Activated naive CD4-positive, alpha-beta T cell treated with anti-CD3 and anti-CD28 coated beads, Interleukin-2, amount 50 U/mL, for 24 hours (primary cell): ENCODE measurements at regions not wholly inside any gene's neighbourhood (a gene's known extent, or its start where the extent isn't known, plus 50 kb on each side); places are given as distances from the start of the nearest gene placed in this dataset.
A peak's percentile ranks its signal among the peaks of the same experiment; 100 is the strongest.
"Not testable (repeated sequence)": the region's sequence is repeated elsewhere in the genome, so short reads cannot be mapped to it uniquely, and the experiment has no call there.

Experiments used
- H3K27ac Mint-ChIP-seq: one replicate; pipeline ENCODE4 v1.8.0; 2021; ENCODE audit warnings: mild to moderate bottlenecking, mixed read lengths
- H3K27me3 Mint-ChIP-seq: one replicate; pipeline ENCODE4 v1.8.0; 2021; ENCODE audit warnings: mixed read lengths
- H3K36me3 Mint-ChIP-seq: one replicate; pipeline ENCODE4 v1.8.0; 2021; ENCODE audit warnings: mixed read lengths
- H3K4me1 Mint-ChIP-seq: one replicate; pipeline ENCODE4 v1.8.0; 2021; ENCODE audit warnings: mixed read lengths
- H3K4me3 Mint-ChIP-seq: one replicate; pipeline ENCODE4 v1.8.0; 2021; ENCODE audit warnings: mild to moderate bottlenecking, mixed read lengths
- H3K9me3 Mint-ChIP-seq: one replicate; pipeline ENCODE4 v1.8.0; 2021; ENCODE audit warnings: mixed read lengths

DNA sequence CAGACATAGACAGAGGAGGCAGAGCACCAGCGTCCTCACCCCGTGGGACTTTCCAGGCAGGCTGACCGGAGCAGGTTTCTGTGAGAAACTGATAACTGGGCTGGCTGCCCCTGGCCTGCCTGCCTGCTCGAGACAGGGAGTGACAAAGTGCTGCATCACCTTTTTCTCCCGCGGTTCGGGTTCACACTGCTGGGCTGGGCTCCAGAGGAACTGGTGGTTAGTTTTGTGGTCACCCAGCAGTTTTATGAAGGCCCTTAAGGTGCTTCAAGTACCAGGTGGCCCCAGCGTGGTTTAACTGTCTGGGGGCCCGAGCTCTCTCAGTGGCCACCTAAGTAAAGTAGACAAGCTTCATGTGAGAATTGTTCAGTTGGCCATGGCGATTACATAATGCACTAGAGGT is 1073.6 kb downstream of the BCL11B start:
- no peaks in the 10 kb centered on the region for H3K27me3 Mint-ChIP-seq
- peaks cover 98% of the 10 kb centered on the region for H3K4me1 Mint-ChIP-seq
- H3K9me3 Mint-ChIP-seq, result peaks cover 11% of the 10 kb centered on the region
- peak overlapping the region; percentile 4 for H3K4me3 Mint-ChIP-seq
- H3K36me3 Mint-ChIP-seq, result peaks cover 3% of the 10 kb centered on the region
- H3K27ac Mint-ChIP-seq, result peak overlapping the region; percentile 36

DNA sequence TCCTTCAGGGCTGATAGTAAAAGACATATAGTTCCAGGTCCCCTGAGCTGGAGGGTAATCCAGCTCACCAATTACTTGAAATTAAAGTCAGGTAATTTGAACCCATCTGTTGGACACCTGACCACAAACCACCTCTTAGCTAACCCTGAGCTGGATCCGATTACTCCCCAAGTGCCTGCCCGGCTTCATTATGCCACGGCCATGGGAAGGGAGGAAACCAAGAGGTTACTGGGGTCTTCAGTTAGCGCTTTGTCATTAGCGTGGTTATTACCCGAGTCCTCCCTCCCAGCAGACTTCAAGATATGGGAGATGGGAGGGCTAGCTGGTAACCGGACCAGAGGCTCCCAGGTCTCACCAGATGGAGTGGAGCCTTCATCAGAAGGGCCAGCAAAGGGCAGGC is 1071.4 kb downstream of the BCL11B start:
- H3K4me3 Mint-ChIP-seq, result peak overlapping the region; percentile 67
- H3K4me1 Mint-ChIP-seq, result peaks cover 98% of the 10 kb centered on the region
- peak overlapping the region; percentile 93 for H3K27ac Mint-ChIP-seq
- peaks cover 5% of the 10 kb centered on the region for H3K9me3 Mint-ChIP-seq
- no peaks in the 10 kb centered on the region for H3K27me3 Mint-ChIP-seq
- peaks cover 5% of the 10 kb centered on the region for H3K36me3 Mint-ChIP-seq

DNA sequence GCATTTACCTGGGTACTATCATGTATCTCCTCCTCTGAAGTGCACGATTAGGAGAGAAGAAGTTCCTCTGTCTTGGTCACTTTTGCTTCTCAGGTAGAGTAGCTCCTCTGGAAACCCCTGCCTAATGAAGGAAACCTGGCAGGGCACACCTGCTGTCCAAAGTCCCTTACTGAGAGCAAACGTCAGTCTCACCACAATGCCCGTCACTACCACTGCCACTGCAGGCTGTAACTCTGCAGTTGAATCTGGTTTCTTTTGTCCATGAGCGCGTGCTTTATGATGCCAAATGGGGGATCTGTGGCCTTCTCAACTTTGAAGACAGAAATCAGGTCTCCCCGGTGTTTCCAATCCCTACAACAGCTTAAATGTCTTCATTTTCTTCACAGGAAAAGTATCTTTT is 1068.6 kb downstream of the BCL11B start:
- H3K27ac Mint-ChIP-seq, result peak overlapping the region; percentile 85
- H3K4me1 Mint-ChIP-seq, result peaks cover 98% of the 10 kb centered on the region
- no peaks in the 10 kb centered on the region for H3K9me3 Mint-ChIP-seq

DNA sequence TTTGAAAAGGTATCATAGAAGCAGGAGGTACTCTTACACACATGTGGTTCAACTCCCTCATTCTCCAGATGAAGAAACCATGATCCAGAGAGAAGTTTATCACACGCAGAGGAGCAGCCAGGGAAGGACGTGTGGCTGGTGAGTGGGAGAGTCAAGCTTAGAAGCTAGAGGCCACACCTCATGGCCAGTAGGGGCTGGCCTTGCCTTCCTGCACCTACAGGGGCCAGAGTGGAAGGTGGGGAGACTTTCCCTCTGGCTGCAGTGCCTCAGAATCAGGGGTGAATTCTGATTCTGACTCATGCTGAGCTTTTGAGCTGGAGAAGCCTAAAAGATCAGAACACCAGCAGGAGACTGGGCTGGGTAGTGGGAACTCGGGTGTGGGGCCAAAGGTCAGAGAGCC is 1067.9 kb downstream of the BCL11B start:
- Mint-ChIP-seq H3K27ac (peak overlapping the region; percentile 85), H3K27me3 (no peaks in the 10 kb centered on the region), H3K36me3 (peaks cover 2% of the 10 kb centered on the region), H3K4me1 (peaks cover 98% of the 10 kb centered on the region), H3K9me3 (no peaks in the 10 kb centered on the region), H3K4me3 (peak overlapping the region; percentile 60)

More for the DNA sequence above, 1068.6 kb downstream of the BCL11B start:
- Mint-ChIP-seq H3K27me3 (no peaks in the 10 kb centered on the region), H3K36me3 (peaks cover 2% of the 10 kb centered on the region), H3K4me3 (peak overlapping the region; percentile 60)

DNA sequence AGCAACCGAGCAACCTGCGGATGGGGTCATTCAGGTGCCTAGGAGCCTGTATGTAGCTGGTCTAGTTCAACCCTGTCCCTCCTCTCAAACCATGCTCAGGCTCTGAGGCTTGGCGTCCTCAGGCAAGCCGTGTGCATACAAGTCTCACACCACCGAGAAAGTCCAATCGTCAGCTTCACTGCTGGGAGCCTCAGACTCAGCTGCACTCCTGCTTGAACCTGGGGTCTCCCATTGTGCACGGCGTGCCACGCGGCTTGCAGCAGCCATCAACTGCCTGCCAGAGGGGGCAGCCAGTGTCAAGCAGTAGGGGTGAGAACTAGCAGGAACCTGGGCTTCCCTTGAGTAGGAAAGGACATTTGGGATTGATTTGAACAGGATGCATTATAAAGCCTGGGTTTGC is 1064.6 kb downstream of the BCL11B start:
- peak overlapping the region; percentile 87 for H3K27ac Mint-ChIP-seq
- peaks cover 98% of the 10 kb centered on the region for H3K4me1 Mint-ChIP-seq
- no peaks in the 10 kb centered on the region for H3K27me3 Mint-ChIP-seq
- peaks cover 5% of the 10 kb centered on the region for H3K9me3 Mint-ChIP-seq
- peaks cover 2% of the 10 kb centered on the region for H3K36me3 Mint-ChIP-seq
- no peak overlapping the region for H3K4me3 Mint-ChIP-seq

DNA sequence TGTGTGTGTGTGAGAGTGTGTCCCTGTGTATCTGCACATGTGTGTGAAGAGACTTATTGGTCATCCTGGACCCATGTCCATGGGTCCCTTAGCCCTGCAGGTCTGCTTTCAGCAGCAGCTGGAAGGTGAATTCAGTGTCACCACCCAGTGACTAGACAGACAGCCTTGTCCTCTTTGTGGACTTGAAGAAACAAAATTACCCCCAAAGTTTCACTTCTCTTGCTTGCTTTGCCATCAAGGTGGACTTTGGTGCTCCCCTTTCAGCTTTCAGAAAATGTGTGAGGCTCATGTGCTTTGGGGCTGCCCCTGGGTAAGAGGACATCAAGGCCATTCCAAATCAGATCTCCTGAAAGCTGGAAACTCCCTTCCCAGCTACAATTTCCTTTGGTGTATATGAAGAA is 1063.8 kb downstream of the BCL11B start:
- peaks cover 2% of the 10 kb centered on the region for H3K36me3 Mint-ChIP-seq
- H3K4me3 Mint-ChIP-seq, result peak overlapping the region; percentile 31
- H3K27ac Mint-ChIP-seq, result peak overlapping the region; percentile 87
- H3K27me3 Mint-ChIP-seq, result no peaks in the 10 kb centered on the region
- H3K9me3 Mint-ChIP-seq, result peaks cover 7% of the 10 kb centered on the region
- peaks cover 100% of the 10 kb centered on the region for H3K4me1 Mint-ChIP-seq

DNA sequence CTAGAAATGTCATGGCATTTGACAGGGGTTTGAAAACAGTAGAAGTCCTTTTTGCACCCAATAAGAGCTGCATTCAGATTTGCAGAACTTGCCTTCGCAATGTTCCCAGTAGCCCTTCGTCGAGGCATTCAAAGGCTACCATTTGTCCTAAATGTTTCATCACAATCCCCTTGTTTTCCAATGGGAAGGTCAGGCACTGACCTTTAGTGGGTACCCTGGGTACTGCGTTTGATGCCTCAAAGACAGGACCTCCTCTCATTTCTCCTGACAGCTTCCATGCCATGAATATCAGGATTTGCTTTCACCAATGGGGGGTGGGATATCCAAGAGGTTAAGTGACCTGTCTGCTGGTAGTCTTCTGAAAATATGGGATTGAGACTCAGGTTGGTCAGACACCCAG is 1063.1 kb downstream of the BCL11B start:
- peaks cover 7% of the 10 kb centered on the region for H3K9me3 Mint-ChIP-seq
- no peaks in the 10 kb centered on the region for H3K27me3 Mint-ChIP-seq
- H3K36me3 Mint-ChIP-seq, result peaks cover 2% of the 10 kb centered on the region
- peak overlapping the region; percentile 98 for H3K27ac Mint-ChIP-seq
- peak overlapping the region; percentile 17 for H3K4me3 Mint-ChIP-seq
- peaks cover 99% of the 10 kb centered on the region for H3K4me1 Mint-ChIP-seq

DNA sequence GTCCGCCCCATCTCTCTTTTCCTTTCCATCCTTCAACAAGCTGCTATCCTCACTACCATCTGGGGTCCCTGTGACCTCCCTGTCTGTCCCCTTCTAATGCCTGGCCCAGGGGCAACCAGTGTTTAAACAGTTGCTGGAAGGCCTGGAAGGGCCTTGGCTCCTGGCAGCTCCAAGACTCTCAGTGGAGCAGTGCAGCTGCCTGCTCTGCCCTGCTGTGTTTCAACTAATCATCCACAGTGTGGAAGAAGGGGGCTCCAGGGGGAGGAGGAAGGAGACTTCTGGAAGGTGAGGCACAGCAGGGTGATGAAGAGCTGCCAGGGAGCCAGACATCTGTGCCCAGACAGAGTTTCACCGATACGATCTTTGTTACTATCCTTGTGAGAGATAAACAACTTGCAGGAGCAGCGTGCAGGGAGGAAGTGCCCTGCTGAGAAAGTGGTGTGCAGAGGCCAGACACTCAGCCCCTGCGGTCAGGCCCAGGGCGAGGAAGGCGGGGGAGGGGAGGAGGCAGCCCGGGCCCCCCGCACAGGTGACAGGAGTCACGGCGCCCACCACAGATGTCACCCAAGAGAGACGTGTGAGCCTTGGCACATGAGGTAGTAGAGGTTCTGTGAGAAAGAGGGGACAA is 1061.8 kb downstream of the BCL11B start:
- peaks cover 99% of the 10 kb centered on the region for H3K4me1 Mint-ChIP-seq
- no peaks in the 10 kb centered on the region for H3K27me3 Mint-ChIP-seq
- no peaks in the 10 kb centered on the region for H3K36me3 Mint-ChIP-seq
- H3K4me3 Mint-ChIP-seq, result peak overlapping the region; percentile 77
- peaks cover 7% of the 10 kb centered on the region for H3K9me3 Mint-ChIP-seq
- peak overlapping the region; percentile 98 for H3K27ac Mint-ChIP-seq

DNA sequence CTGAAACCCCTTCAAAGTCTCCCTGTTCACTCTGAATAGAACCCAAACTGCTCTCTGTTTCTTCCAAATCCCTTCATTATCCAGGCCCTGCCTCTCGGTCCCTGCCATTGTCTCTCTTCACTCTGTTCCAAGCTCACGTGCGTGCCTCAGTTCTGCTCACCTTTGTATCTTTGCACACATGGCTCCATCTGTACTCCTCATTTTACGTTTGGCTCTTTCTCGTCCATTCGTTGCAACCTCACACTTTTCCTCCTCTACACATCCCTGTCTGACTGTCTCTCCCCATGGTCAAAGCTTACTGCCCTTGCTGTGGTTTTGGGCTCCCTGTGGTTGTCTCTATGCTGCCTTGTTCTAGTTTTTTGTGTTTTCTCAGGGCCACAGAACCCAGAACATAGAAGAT is 1054.5 kb downstream of the BCL11B start:
- Mint-ChIP-seq H3K27me3 (no peaks in the 10 kb centered on the region), H3K4me1 (peaks cover 52% of the 10 kb centered on the region), H3K27ac (no peak overlapping the region), H3K9me3 (peaks cover under 1% of the 10 kb centered on the region), H3K36me3 (peaks cover 2% of the 10 kb centered on the region), H3K4me3 (no peak overlapping the region)

DNA sequence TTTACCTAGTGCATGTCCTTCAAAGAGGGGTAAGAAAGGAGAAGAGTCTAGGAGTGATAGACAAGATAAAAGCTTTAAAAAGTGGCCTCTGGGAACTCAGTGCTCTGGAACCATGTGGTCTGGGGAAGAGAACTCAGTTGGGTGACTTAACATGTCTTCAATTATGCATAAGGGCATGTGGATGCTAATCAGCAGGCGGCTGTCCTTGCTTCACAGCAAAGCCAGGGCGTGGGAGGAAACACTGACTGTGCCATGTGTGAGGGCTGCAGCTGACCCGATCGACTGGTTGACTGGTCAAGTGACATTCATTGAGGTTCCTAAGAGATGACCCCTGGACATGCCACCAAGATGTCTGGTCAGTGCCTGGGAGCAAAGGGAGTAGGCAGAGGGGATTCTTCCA is 1053.8 kb downstream of the BCL11B start:
- Mint-ChIP-seq H3K4me3 (no peak overlapping the region), H3K27me3 (no peaks in the 10 kb centered on the region), H3K9me3 (peaks cover 4% of the 10 kb centered on the region), H3K27ac (no peak overlapping the region), H3K36me3 (peaks cover 4% of the 10 kb centered on the region), H3K4me1 (peaks cover 52% of the 10 kb centered on the region)

DNA sequence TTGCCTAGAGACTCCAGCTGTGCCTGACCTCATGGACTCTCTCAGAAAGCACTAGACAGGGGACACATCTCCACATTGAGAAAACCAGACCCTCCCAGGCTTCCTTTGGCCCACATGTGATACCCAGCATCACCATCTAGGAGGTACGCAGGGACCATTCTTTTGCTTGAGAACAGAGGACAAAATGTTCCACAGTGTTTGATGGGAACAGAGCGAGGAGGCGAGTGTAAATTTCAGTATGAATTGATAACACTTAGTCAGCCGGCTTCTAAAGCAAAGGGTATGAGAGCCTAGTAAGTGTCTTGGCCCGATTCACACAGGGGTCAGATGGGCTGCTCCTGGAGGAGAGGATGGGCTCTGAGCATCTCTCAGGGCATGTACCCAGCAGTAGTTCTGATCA is 1052.4 kb downstream of the BCL11B start:
- Mint-ChIP-seq H3K4me1 (peaks cover 50% of the 10 kb centered on the region), H3K36me3 (peaks cover 4% of the 10 kb centered on the region), H3K27ac (peak overlapping the region; percentile 53), H3K9me3 (peaks cover 6% of the 10 kb centered on the region), H3K27me3 (no peaks in the 10 kb centered on the region), H3K4me3 (peak overlapping the region; percentile 46)

DNA sequence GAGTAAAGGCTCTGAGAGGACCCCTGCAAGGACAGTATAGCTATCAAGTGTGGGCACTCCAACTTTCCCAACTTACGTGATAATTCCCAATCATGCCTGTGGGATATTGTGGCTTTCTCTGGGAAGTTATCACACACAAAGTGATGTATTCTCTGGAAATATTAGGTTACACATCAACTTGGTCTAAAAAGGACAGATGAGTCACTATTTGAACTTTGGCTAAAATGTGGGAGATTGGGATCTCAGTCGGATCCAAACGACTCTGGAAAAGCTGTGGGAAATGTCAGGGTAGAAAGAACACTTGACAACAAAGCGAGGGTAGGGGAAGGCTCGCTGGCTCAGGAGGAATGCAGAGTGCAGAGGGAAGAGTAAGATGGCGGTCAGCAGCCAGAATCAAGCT is 1048.9 kb downstream of the BCL11B start:
- Mint-ChIP-seq H3K4me1 (peaks cover 62% of the 10 kb centered on the region), H3K36me3 (peaks cover 4% of the 10 kb centered on the region), H3K27me3 (no peaks in the 10 kb centered on the region), H3K4me3 (peak overlapping the region; percentile 53), H3K27ac (peak overlapping the region; percentile 86), H3K9me3 (peaks cover 6% of the 10 kb centered on the region)

DNA sequence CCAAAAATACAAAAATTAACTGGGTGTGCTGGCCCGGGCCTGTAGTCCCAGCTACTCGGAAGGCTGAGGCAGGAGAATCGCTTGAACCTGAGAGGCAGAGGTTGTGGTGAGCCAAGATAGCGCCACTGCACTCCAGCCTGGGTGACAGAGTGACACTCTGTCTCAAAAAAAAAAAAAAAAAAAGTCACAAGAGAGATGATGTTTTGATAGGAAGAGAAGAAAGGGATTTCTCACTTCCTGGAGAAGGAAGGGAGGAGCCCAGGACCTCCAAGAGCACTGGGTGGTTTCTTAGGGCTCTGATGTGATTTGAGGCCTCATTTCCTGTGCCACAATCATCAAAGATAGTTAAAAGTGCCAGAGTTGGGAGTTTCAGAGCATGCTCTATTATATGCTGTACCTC is 1048.3 kb downstream of the BCL11B start:
- peak overlapping the region; percentile 53 for H3K4me3 Mint-ChIP-seq
- not testable (repeated sequence) for H3K27me3 Mint-ChIP-seq, H3K36me3 Mint-ChIP-seq, H3K9me3 Mint-ChIP-seq
- H3K27ac Mint-ChIP-seq, result peak overlapping the region; percentile 86
- H3K4me1 Mint-ChIP-seq, result peaks cover 68% of the 10 kb centered on the region

DNA sequence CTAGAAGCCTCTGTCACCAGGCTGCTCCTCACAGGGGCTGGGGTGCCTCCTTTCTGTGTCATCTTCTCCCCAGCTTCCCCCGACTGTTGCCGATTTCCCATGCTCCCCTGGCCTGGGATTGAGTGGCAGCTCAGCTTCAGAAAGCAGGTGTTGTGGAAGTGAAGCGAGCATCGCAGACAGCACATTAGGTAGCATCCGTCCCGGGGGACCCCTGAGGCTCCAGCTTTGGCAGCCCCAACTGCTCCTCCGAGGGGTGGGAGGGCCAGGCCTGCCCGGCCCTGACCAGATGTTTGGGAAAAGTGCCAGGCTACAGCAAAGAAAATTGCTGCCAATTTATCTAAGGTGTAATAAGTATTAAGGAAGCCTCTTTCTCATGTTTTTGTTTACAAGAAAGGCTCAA is 1045.6 kb downstream of the BCL11B start:
- no peaks in the 10 kb centered on the region for H3K27me3 Mint-ChIP-seq
- peaks cover 6% of the 10 kb centered on the region for H3K9me3 Mint-ChIP-seq
- H3K36me3 Mint-ChIP-seq, result peaks cover 2% of the 10 kb centered on the region
- H3K4me1 Mint-ChIP-seq, result peaks cover 88% of the 10 kb centered on the region
- peak overlapping the region; percentile 67 for H3K4me3 Mint-ChIP-seq
- peak overlapping the region; percentile 93 for H3K27ac Mint-ChIP-seq

DNA sequence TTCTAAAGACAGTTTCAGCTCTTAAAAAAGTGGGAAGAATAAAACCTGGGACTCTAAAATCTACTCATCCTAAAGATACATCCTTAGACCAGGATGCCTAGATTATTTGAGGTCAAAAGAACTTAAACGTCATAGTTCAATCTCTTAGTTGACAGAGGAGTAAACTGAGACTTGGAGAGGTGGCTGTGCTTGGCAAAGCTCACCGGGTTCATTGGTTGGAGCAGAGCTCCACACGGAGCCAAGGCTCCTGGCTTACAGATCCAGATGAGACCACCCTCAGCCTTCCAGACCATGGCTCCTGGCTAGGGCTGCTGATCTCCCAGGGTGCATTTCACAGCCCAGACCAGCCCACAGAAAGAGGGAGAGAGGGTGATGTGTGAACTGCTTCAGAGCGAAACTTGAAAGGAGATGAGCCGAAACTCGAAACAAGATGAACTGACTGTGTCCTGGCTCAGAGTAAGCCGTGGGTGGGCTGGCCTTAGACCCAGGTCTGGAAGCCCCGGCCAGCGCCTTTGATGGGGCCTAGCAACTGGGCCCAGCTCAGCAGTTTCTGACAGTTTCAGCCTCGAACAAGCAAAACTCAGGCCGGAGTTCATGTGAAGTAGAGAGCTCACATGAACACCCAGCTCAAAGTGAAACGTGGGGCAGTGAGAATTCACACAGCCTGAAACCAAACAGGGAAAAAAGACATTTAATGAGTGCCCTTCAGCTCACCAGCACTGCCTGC is 1044.8 kb downstream of the BCL11B start:
- peaks cover 90% of the 10 kb centered on the region for H3K4me1 Mint-ChIP-seq
- peaks cover 6% of the 10 kb centered on the region for H3K9me3 Mint-ChIP-seq
- H3K27me3 Mint-ChIP-seq, result no peaks in the 10 kb centered on the region
- H3K36me3 Mint-ChIP-seq, result peaks cover 2% of the 10 kb centered on the region
- peak overlapping the region; percentile 93 for H3K27ac Mint-ChIP-seq
- peak overlapping the region; percentile 67 for H3K4me3 Mint-ChIP-seq

DNA sequence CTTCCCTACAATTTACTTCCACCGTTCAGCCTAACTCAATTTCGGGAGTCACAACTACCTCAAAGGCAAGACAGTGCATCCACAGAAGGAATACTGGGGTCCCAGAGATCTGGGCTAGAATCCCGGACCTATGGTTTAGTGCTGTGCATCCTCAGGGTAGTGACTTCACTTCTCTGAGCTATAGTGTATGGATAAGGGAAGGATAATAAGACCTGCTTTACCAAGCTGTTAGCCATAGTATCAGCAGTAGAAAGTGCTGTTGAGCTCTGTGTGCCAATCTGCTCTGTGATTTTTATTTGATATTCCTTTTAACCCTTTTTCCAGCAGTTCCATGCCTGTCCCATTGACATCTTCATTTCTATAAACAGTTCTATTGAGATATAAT is 1044.3 kb downstream of the BCL11B start:
- Mint-ChIP-seq H3K27ac (peak overlapping the region; percentile 93), H3K27me3 (no peaks in the 10 kb centered on the region), H3K9me3 (peaks cover 6% of the 10 kb centered on the region), H3K4me1 (peaks cover 88% of the 10 kb centered on the region), H3K4me3 (peak overlapping the region; percentile 67), H3K36me3 (peaks cover 1% of the 10 kb centered on the region)
